Keratinocyte (primary cell): ENCODE measurements at regions not wholly inside any gene's neighbourhood (a gene's known extent, or its start where the extent isn't known, plus 50 kb on each side); places are given as distances from the start of the nearest gene placed in this dataset.

ENCODE experiments used
- DNase-seq: peaks from one replicate; pipeline ENCODE4 v3.0.0-alpha.2; 2011; ENCODE audit warnings: low read depth, missing footprints, low spot score
- FAIRE-seq: peaks from 2 replicates; lab custom pipeline; 2011; peaks lifted over from hg19 to GRCh38; lab: Jason Lieb, UNC
- H2AFZ ChIP-seq: 2 replicates; pipeline ENCODE4 v1.6.0; 2012; ENCODE audit warnings: low read length, control low read depth, inconsistent platforms; ENCODE audit not compliant: control insufficient read depth
- H3K27ac ChIP-seq: 2 replicates; pipeline ENCODE4 v1.5.1; 2011; ENCODE audit warnings: low read length; ENCODE audit not compliant: control insufficient read depth, insufficient read depth
- H3K27me3 ChIP-seq: 3 replicates; pipeline ENCODE4 v1.6.0; 2011; ENCODE audit warnings: low read length; ENCODE audit not compliant: control insufficient read depth, insufficient read depth; ENCODE audit errors: extremely low read depth
- H3K36me3 ChIP-seq, 2 experiments: 2 replicates in 1 of 2; 3 replicates in 1 of 2; pipeline ENCODE4 v1.5.1; 2011; ENCODE audit warnings: low read length in 2 of 2, mild to moderate bottlenecking in 1 of 2; ENCODE audit not compliant: control insufficient read depth in 2 of 2, insufficient read depth in 2 of 2; ENCODE audit errors: extremely low read depth in 1 of 2
- H3K4me1 ChIP-seq: 3 replicates; pipeline ENCODE4 v1.5.1; 2011; ENCODE audit warnings: low read length; ENCODE audit not compliant: control insufficient read depth, insufficient read depth; ENCODE audit errors: extremely low read depth
- H3K4me2 ChIP-seq: 3 replicates; pipeline ENCODE4 v1.6.0; 2011; ENCODE audit warnings: low read depth, low read length; ENCODE audit not compliant: control insufficient read depth, insufficient read depth; ENCODE audit errors: extremely low read depth
- H3K4me3 ChIP-seq, 3 experiments: fragments of 200-600 bp in 1 of 3; sonication (generic) in 1 of 3; 2 replicates in 2 of 3; 3 replicates in 1 of 3; pipeline ENCODE4 v1.5.1; 2011 to 2016; ENCODE audit warnings: low read length in 3 of 3, mild to moderate bottlenecking in 3 of 3, control low read depth in 2 of 3, inconsistent platforms in 1 of 3, low read depth in 1 of 3, mixed read lengths in 1 of 3, mixed run types in 1 of 3, moderate library complexity in 1 of 3; ENCODE audit not compliant: control insufficient read depth in 2 of 3, insufficient read depth in 2 of 3; ENCODE audit errors: extremely low read depth in 1 of 3
- H3K79me2 ChIP-seq: 2 replicates; pipeline ENCODE4 v1.6.0; 2012; ENCODE audit warnings: low read length; ENCODE audit not compliant: control insufficient read depth, insufficient read depth
- H3K9ac ChIP-seq: 3 replicates; pipeline ENCODE4 v1.6.0; 2011; ENCODE audit warnings: low read length; ENCODE audit not compliant: control insufficient read depth, insufficient read depth; ENCODE audit errors: extremely low read depth
- H3K9me1 ChIP-seq: 3 replicates; pipeline ENCODE4 v1.6.0; 2011; ENCODE audit warnings: low read length; ENCODE audit not compliant: control insufficient read depth, insufficient read depth; ENCODE audit errors: extremely low read depth
- H3K9me3 ChIP-seq: 2 replicates; pipeline ENCODE4 v1.5.1; 2012; ENCODE audit warnings: low read depth, low read length; ENCODE audit not compliant: control insufficient read depth
- H4K20me1 ChIP-seq: 3 replicates; pipeline ENCODE4 v1.6.0; 2011; ENCODE audit warnings: low read length; ENCODE audit not compliant: control insufficient read depth, insufficient read depth; ENCODE audit errors: extremely low read depth
- EZH2 ChIP-seq: IDR thresholded peaks from one replicate; pipeline ENCODE4 v1.6.1; 2012; ENCODE audit warnings: inconsistent platforms, mild to moderate bottlenecking, low read length, moderate library complexity
- dilution Hi-C: fragments of 300-500 bp; cut with MboI; formaldehyde crosslinking; loops from one replicate; pipeline ENCODE4 v1.7.0; 2020; ENCODE audit warnings: low sequenced_read_pairs; ENCODE audit not compliant: extremely low pct_ligation_motif_present
- TF ChIP-seq, protein P1 (sequence below), 3 experiments: IDR thresholded peaks in 1 of 3; conservative IDR thresholded peaks in 1 of 3; optimal IDR thresholded peaks in 1 of 3; 2 replicates in 2 of 3; 3 replicates in 1 of 3; pipeline versions ENCODE3 to v1.5.1; 2011; ENCODE audit warnings: low read length in 3 of 3, mild to moderate bottlenecking in 3 of 3, moderate library complexity in 2 of 3, control low read depth in 1 of 3, inconsistent platforms in 1 of 3; ENCODE audit not compliant: insufficient read depth in 2 of 3; ENCODE audit errors: extremely low read depth in 1 of 3

DNA sequence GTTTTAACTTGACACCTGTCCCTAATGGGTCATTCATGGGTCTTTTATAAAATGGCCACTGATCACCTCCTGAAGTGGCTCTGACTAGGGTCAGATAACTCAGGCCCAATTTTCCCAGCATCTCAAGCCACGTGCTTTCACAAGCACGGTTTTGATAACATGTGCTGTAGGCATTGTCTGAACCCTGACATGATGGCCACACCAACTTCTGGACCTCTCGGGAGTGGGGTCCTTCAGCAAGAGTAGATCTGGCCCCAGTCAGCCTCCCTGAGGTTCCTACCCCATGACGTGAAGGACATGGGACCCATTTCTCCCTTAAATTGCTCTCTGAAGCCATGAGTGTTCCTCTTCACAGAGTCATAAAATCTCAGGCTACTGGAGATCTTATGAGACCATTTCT, 60.4 kb upstream of the CCND1 start:
- dilution Hi-C loops, result no loop called here
- no peaks in the 10 kb centered on the region for H3K9me3 ChIP-seq
- FAIRE-seq, result no peak

GRCh38 chr11:69582756-69583467, 58.0 kb upstream of the CCND1 start:
- TF ChIP-seq EZH2, result no peak
- TF ChIP-seq, protein P1, sequence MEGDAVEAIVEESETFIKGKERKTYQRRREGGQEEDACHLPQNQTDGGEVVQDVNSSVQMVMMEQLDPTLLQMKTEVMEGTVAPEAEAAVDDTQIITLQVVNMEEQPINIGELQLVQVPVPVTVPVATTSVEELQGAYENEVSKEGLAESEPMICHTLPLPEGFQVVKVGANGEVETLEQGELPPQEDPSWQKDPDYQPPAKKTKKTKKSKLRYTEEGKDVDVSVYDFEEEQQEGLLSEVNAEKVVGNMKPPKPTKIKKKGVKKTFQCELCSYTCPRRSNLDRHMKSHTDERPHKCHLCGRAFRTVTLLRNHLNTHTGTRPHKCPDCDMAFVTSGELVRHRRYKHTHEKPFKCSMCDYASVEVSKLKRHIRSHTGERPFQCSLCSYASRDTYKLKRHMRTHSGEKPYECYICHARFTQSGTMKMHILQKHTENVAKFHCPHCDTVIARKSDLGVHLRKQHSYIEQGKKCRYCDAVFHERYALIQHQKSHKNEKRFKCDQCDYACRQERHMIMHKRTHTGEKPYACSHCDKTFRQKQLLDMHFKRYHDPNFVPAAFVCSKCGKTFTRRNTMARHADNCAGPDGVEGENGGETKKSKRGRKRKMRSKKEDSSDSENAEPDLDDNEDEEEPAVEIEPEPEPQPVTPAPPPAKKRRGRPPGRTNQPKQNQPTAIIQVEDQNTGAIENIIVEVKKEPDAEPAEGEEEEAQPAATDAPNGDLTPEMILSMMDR (optimal IDR thresholded peaks at IDR 0.05 in 1 of 3, IDR thresholded peaks at IDR 0.05 in 1 of 3, conservative IDR thresholded peaks at IDR 0.05 in 1 of 3; ENCODE audit: extremely low read depth in 1 of 3, insufficient read depth in 2 of 3, low read length in 3 of 3), result no peak
- Histone ChIP-seq H4K20me1 (no peaks in the 10 kb centered on the region), H2AFZ (no peak overlapping the region), H3K9ac (no peak overlapping the region), H3K4me2 (no peak overlapping the region), H3K9me3 (no peaks in the 10 kb centered on the region), H3K36me3 (no peaks in the 10 kb centered on the region), H3K27ac (no peak overlapping the region), H3K79me2 (no peaks in the 10 kb centered on the region), H3K27me3 (no peaks in the 10 kb centered on the region), H3K4me1 (peaks cover 8% of the 10 kb centered on the region), H3K4me3 (no peak overlapping the region), H3K9me1 (no peaks in the 10 kb centered on the region)
- dilution Hi-C loops, result no loop called here
- DNase-seq (no peak), FAIRE-seq (no peak)

More for the DNA sequence above, 60.4 kb upstream of the CCND1 start:
- peaks cover 4% of the 10 kb centered on the region for H3K27me3 ChIP-seq
- no peak overlapping the region for H3K27ac ChIP-seq
- no peaks in the 10 kb centered on the region for H3K9me1 ChIP-seq
- H3K4me3 ChIP-seq, result no peak overlapping the region
- no peak overlapping the region for H3K9ac ChIP-seq
- H3K36me3 ChIP-seq, result no peaks in the 10 kb centered on the region
- no peak overlapping the region for H3K4me2 ChIP-seq
- no peaks in the 10 kb centered on the region for H3K4me1 ChIP-seq
- H3K79me2 ChIP-seq, result no peaks in the 10 kb centered on the region
- H2AFZ ChIP-seq, result no peak overlapping the region
- DNase-seq, result no peak
- no peaks in the 10 kb centered on the region for H4K20me1 ChIP-seq
- TF ChIP-seq, protein P1 (optimal IDR thresholded peaks at IDR 0.05 in 1 of 3, IDR thresholded peaks at IDR 0.05 in 1 of 3, conservative IDR thresholded peaks at IDR 0.05 in 1 of 3; ENCODE audit: extremely low read depth in 1 of 3, insufficient read depth in 2 of 3, low read length in 3 of 3), result no peak
- TF ChIP-seq EZH2, result no peak
